ENCODE measurements at regions not wholly inside any gene's neighbourhood (a gene's known extent, or its start where the extent isn't known, plus 50 kb on each side); places are given as distances from the start of the nearest gene placed in this dataset.

GRCh38 chr14:97523936-97524335, 726.8 kb downstream of the VRK1 start:
- TF ChIP-seq EZH2 (IDR thresholded peaks at IDR 0.05; ENCODE audit: insufficient read depth, low read length) (no peak), CTCF (IDR thresholded peaks at IDR 0.05; ENCODE audit: insufficient read depth, low read depth, low read length) (no peak)

All from astrocyte (in vitro differentiated cells and primary cell).